ENCODE measurements at regions not wholly inside any gene's neighbourhood (a gene's known extent, or its start where the extent isn't known, plus 50 kb on each side); places are given as distances from the start of the nearest gene placed in this dataset.
"Not testable (repeated sequence)": the region's sequence is repeated elsewhere in the genome, so short reads cannot be mapped to it uniquely, and the experiment has no call there.

DNA sequence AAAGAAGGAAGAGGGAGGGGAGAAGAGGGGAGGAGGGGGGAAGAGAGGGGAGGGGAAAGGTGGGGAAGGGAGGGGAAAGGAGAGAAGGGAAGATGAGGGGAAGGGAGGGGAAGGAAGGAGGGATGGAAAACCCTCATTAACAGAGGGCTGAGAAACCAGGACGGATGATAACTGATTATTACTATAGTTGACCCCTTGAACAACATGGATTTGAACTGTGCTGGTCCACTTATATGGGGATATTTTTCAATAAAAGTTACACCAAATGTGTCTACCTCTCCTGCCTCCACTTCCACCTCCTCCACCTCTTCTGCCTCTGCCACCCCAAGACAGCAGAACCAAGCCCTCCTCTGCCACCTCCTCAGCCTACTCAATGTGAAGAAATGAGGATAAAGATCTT lies 184.1 kb upstream of the ARID1B start:
- DNase-seq (ENCODE audit: low read depth), result no peak
- TF ChIP-seq, protein P1, sequence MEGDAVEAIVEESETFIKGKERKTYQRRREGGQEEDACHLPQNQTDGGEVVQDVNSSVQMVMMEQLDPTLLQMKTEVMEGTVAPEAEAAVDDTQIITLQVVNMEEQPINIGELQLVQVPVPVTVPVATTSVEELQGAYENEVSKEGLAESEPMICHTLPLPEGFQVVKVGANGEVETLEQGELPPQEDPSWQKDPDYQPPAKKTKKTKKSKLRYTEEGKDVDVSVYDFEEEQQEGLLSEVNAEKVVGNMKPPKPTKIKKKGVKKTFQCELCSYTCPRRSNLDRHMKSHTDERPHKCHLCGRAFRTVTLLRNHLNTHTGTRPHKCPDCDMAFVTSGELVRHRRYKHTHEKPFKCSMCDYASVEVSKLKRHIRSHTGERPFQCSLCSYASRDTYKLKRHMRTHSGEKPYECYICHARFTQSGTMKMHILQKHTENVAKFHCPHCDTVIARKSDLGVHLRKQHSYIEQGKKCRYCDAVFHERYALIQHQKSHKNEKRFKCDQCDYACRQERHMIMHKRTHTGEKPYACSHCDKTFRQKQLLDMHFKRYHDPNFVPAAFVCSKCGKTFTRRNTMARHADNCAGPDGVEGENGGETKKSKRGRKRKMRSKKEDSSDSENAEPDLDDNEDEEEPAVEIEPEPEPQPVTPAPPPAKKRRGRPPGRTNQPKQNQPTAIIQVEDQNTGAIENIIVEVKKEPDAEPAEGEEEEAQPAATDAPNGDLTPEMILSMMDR (IDR thresholded peaks at IDR 0.05; ENCODE audit: low read length, missing control alignments), result no peak
- no peak overlapping the region for H3K4me3 ChIP-seq (replicated peaks; ENCODE audit: low read depth, low read length)

DNA sequence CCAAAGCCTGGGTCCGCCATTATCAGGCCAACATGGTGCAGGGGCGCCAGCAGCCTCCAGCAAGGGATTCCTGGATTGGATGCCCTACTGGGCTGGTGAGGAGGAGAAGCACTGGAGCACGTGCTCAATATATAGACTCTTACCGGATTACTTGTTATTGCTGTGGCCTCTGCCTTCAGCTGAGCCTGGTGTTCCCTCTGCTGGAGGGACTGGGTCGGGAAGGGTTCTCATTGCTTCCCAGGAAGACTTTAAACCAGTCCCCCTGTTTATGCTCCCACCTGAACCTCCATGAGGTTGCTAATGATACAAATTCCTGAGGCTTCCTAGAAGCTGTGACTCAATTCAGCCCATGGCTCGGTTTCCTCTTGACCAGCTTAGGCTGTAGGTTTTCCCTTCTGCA lies 186.7 kb upstream of the ARID1B start:
- TF ChIP-seq, protein P1 (IDR thresholded peaks at IDR 0.05; ENCODE audit: low read length, missing control alignments), result no peak
- H3K4me3 ChIP-seq (replicated peaks; ENCODE audit: low read depth, low read length), result no peak overlapping the region
- DNase-seq (ENCODE audit: low read depth), result no peak

DNA sequence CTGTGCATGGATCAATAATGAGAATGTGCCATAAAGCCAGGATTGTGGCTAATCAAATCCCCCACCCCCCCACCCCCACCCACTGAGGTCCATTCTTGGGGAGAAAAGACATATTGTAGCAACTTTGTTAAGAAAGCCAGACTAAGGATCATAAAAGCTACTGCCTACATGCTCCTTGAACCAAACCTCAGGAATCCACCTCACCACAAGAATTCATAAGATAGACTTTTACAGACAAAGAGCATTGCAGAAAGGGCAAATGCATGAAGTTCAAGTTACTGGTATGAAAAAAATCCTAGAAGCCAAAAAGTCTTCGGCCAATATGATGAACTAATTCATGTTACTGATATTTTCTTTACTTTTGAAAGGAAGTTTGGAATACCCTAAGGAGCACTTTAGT lies 187.9 kb upstream of the ARID1B start:
- H3K4me3 ChIP-seq (replicated peaks; ENCODE audit: low read depth, low read length), result no peak overlapping the region
- TF ChIP-seq, protein P1 (IDR thresholded peaks at IDR 0.05; ENCODE audit: low read length, missing control alignments), result no peak
- peak; percentile 46 for DNase-seq (ENCODE audit: low read depth)

DNA sequence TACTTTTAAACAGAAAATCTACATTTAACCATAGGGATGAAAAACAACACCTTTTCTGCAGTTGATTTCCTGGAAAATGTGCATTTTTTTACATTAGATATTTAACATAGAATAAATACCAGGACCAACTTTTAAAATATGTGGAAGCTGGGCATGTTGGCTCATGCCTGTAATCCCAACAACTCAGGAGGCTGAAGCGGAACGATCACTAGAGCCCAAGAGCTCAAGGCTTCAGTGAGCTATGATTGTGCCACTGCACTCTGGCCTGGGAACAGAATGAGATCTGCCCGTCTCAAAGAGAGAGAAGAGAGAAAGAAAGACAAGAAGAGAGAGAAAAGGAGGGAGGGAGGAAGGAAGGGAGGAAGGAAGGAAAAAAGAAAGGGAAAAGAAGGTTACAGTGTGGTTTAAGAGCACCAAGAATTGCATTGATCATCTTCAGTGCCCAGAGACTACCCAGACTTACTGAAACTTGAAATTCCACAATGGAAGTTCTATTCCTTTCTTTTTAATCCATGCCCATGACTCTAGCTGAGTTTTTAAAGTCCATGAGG lies 189.4 kb upstream of the ARID1B start:
- no peak for DNase-seq (ENCODE audit: low read depth)
- TF ChIP-seq, protein P1 (IDR thresholded peaks at IDR 0.05; ENCODE audit: low read length, missing control alignments), result no peak
- no peak overlapping the region for H3K4me3 ChIP-seq (replicated peaks; ENCODE audit: low read depth, low read length)

DNA sequence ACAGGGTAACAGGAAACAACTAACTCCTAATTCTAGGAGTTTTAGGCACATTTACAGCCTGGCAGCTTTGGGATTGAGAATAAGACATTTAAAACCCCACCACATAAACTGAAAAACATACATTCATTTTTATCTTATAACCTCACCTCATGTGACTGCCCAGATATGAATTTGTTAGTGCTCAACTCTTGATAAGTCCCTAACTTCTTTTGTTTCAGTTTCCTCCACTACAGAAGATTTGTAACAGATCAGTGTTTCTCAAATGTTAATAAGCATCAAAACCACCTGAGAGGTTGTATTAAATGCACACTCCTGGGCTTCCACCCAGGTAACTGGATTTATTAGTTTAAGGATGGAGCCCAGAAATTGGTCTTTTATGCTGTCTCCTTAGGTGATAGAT lies 190.1 kb upstream of the ARID1B start:
- H3K4me3 ChIP-seq (replicated peaks; ENCODE audit: low read depth, low read length), result no peak overlapping the region
- TF ChIP-seq, protein P1 (IDR thresholded peaks at IDR 0.05; ENCODE audit: low read length, missing control alignments), result no peak
- DNase-seq (ENCODE audit: low read depth), result no peak

DNA sequence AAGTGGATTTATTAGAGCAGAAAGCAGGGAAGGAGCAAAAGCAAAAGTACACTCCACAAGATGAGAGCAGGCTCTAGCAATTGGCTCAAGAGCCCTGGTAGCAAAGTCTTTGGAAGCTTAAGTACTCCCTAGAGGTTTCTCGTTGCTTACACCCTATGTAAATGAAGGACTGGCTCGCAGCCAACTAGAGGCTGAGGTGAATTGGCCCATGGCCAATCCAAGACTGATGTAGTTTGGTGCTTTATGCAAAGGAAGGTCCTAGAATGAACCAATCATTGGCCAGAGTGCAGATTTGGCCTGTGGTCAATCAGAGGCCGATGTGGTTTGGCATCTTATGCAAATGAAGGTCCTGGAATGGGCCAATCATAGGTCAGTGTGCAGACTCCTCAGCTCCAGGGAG lies 191.3 kb upstream of the ARID1B start:
- TF ChIP-seq, protein P1 (IDR thresholded peaks at IDR 0.05; ENCODE audit: low read length, missing control alignments), result no peak

DNA sequence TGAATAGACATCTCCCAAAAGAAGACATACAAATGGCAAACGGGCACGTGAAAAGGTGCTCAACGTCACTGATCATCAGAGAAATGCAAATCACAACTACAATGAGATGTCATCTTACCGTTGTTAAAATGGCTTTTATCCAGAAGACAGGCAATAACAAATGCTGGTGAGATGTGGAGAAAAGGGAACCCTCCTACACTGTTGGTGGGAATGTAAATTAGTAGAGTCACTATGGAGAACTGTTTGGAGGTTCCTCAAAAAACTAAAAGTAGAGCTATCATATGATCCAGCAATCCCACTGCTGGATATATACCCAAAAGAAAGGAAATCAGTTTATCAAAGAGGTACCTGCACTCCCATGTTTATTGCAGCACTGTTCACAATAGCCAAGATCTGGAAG lies 193.1 kb upstream of the ARID1B start:
- not testable (repeated sequence) for DNase-seq (ENCODE audit: low read depth); H3K4me3 ChIP-seq (replicated peaks; ENCODE audit: low read depth, low read length)

More for the DNA sequence above, 191.3 kb upstream of the ARID1B start:
- no peak overlapping the region for H3K4me3 ChIP-seq (replicated peaks; ENCODE audit: low read depth, low read length)
- no peak for DNase-seq (ENCODE audit: low read depth)
